ENCODE measurements at regions not wholly inside any gene's neighbourhood (a gene's known extent, or its start where the extent isn't known, plus 50 kb on each side); places are given as distances from the start of the nearest gene placed in this dataset.

DNA sequence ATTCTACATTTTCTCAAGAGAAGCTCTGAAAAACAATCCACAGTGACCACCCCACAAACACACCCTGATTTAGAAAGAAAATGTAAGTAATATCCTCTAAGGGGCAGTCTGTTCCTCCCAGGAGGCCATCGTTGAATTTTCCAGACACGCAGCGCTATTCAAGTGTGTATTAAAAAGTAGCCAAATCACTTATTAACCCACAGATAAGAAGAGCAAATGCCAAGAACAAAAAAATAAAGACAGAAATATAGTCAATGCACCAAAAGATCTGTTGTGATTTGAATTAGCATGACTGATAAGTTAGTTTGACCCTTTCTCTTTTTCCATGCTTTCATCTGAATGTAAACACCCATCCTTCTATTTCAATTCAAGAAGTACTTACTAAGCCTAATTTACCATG, 622.8 kb upstream of the ZNF385D start (continued):
- TF ChIP-seq, protein P1, sequence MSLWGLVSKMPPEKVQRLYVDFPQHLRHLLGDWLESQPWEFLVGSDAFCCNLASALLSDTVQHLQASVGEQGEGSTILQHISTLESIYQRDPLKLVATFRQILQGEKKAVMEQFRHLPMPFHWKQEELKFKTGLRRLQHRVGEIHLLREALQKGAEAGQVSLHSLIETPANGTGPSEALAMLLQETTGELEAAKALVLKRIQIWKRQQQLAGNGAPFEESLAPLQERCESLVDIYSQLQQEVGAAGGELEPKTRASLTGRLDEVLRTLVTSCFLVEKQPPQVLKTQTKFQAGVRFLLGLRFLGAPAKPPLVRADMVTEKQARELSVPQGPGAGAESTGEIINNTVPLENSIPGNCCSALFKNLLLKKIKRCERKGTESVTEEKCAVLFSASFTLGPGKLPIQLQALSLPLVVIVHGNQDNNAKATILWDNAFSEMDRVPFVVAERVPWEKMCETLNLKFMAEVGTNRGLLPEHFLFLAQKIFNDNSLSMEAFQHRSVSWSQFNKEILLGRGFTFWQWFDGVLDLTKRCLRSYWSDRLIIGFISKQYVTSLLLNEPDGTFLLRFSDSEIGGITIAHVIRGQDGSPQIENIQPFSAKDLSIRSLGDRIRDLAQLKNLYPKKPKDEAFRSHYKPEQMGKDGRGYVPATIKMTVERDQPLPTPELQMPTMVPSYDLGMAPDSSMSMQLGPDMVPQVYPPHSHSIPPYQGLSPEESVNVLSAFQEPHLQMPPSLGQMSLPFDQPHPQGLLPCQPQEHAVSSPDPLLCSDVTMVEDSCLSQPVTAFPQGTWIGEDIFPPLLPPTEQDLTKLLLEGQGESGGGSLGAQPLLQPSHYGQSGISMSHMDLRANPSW (CRISPR knock-in tag; conservative IDR thresholded peaks at IDR 0.05; ENCODE audit: low read depth) = no peak
- no peak for TF ChIP-seq FOXK1 (CRISPR knock-in tag; IDR thresholded peaks at IDR 0.05)

DNA sequence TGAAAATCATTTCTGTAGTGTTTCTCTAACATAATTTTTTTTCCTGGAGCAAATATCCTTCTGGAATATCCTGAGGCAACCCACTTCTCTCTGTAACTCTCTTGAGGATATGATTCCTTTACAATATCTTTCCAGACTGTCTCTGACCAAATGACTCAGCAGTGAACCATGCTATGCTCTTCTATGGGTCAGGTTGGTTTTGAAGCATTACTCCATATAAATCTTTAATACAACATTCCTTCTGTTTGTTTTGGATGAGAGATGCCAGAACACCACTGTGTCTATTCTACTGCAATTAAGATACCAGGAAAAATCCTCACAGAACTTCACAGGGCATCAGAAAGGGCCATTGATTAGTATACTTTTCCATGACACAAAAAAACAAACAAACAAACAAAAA, 626.4 kb upstream of the ZNF385D start:
- ATAC-seq (no peak), DNase-seq (ENCODE audit: low spot score) (no peak)
- Mint-ChIP-seq H3K27ac (no peak overlapping the region), H3K36me3 (no peaks in the 10 kb centered on the region), H3K27me3 (ENCODE audit: low read depth) (peaks cover 23% of the 10 kb centered on the region), H3K9me3 (no peaks in the 10 kb centered on the region), H3K4me3 (no peak overlapping the region), H3K4me1 (peaks cover 8% of the 10 kb centered on the region)
- TF ChIP-seq TEAD1 (CRISPR knock-in tag; IDR thresholded peaks at IDR 0.05) (no peak), MXD4 (CRISPR knock-in tag; IDR thresholded peaks at IDR 0.05; ENCODE audit: borderline replicate concordance) (no peak), GTF2I (CRISPR knock-in tag; conservative IDR thresholded peaks at IDR 0.05) (no peak), ETV6 (CRISPR knock-in tag; IDR thresholded peaks at IDR 0.05) (no peak), NR1H2 (CRISPR knock-in tag; IDR thresholded peaks at IDR 0.05) (no peak), SOX15 (CRISPR knock-in tag; IDR thresholded peaks at IDR 0.05) (no peak), ZNF317 (CRISPR knock-in tag; IDR thresholded peaks at IDR 0.05; ENCODE audit: borderline replicate concordance, low read depth) (no peak), ELF4 (CRISPR knock-in tag; IDR thresholded peaks at IDR 0.05; ENCODE audit: low read depth) (no peak), NFATC4 (CRISPR knock-in tag; IDR thresholded peaks at IDR 0.05) (no peak), TCF7 (CRISPR knock-in tag; IDR thresholded peaks at IDR 0.05; ENCODE audit: low read depth) (no peak), ZNF671 (CRISPR knock-in tag; IDR thresholded peaks at IDR 0.05) (no peak), ZBTB21 (CRISPR knock-in tag; IDR thresholded peaks at IDR 0.05; ENCODE audit: borderline replicate concordance) (no peak)
- TF ChIP-seq, protein P2, sequence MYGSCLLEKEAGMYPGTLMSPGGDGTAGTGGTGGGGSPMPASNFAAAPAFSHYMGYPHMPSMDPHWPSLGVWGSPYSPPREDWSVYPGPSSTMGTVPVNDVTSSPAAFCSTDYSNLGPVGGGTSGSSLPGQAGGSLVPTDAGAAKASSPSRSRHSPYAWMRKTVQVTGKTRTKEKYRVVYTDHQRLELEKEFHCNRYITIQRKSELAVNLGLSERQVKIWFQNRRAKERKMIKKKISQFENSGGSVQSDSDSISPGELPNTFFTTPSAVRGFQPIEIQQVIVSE (CRISPR knock-in tag; IDR thresholded peaks at IDR 0.05; ENCODE audit: borderline replicate concordance) = no peak
- TF ChIP-seq, protein P3, sequence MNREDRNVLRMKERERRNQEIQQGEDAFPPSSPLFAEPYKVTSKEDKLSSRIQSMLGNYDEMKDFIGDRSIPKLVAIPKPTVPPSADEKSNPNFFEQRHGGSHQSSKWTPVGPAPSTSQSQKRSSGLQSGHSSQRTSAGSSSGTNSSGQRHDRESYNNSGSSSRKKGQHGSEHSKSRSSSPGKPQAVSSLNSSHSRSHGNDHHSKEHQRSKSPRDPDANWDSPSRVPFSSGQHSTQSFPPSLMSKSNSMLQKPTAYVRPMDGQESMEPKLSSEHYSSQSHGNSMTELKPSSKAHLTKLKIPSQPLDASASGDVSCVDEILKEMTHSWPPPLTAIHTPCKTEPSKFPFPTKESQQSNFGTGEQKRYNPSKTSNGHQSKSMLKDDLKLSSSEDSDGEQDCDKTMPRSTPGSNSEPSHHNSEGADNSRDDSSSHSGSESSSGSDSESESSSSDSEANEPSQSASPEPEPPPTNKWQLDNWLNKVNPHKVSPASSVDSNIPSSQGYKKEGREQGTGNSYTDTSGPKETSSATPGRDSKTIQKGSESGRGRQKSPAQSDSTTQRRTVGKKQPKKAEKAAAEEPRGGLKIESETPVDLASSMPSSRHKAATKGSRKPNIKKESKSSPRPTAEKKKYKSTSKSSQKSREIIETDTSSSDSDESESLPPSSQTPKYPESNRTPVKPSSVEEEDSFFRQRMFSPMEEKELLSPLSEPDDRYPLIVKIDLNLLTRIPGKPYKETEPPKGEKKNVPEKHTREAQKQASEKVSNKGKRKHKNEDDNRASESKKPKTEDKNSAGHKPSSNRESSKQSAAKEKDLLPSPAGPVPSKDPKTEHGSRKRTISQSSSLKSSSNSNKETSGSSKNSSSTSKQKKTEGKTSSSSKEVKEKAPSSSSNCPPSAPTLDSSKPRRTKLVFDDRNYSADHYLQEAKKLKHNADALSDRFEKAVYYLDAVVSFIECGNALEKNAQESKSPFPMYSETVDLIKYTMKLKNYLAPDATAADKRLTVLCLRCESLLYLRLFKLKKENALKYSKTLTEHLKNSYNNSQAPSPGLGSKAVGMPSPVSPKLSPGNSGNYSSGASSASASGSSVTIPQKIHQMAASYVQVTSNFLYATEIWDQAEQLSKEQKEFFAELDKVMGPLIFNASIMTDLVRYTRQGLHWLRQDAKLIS (CRISPR knock-in tag; IDR thresholded peaks at IDR 0.05; ENCODE audit: borderline replicate concordance) = no peak
- TF ChIP-seq, protein P4, sequence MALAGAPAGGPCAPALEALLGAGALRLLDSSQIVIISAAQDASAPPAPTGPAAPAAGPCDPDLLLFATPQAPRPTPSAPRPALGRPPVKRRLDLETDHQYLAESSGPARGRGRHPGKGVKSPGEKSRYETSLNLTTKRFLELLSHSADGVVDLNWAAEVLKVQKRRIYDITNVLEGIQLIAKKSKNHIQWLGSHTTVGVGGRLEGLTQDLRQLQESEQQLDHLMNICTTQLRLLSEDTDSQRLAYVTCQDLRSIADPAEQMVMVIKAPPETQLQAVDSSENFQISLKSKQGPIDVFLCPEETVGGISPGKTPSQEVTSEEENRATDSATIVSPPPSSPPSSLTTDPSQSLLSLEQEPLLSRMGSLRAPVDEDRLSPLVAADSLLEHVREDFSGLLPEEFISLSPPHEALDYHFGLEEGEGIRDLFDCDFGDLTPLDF (CRISPR knock-in tag; IDR thresholded peaks at IDR 0.05) = no peak
- TF ChIP-seq, protein P5, sequence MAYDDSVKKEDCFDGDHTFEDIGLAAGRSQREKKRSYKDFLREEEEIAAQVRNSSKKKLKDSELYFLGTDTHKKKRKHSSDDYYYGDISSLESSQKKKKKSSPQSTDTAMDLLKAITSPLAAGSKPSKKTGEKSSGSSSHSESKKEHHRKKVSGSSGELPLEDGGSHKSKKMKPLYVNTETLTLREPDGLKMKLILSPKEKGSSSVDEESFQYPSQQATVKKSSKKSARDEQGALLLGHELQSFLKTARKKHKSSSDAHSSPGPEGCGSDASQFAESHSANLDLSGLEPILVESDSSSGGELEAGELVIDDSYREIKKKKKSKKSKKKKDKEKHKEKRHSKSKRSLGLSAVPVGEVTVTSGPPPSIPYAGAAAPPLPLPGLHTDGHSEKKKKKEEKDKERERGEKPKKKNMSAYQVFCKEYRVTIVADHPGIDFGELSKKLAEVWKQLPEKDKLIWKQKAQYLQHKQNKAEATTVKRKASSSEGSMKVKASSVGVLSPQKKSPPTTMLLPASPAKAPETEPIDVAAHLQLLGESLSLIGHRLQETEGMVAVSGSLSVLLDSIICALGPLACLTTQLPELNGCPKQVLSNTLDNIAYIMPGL (CRISPR knock-in tag; IDR thresholded peaks at IDR 0.05) = no peak
- TF ChIP-seq, protein P6, sequence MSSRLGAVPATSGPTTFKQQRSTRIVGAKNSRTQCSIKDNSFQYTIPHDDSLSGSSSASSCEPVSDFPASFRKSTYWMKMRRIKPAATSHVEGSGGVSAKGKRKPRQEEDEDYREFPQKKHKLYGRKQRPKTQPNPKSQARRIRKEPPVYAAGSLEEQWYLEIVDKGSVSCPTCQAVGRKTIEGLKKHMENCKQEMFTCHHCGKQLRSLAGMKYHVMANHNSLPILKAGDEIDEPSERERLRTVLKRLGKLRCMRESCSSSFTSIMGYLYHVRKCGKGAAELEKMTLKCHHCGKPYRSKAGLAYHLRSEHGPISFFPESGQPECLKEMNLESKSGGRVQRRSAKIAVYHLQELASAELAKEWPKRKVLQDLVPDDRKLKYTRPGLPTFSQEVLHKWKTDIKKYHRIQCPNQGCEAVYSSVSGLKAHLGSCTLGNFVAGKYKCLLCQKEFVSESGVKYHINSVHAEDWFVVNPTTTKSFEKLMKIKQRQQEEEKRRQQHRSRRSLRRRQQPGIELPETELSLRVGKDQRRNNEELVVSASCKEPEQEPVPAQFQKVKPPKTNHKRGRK (CRISPR knock-in tag; IDR thresholded peaks at IDR 0.05; ENCODE audit: borderline replicate concordance) = no peak
- TF ChIP-seq, protein P7, sequence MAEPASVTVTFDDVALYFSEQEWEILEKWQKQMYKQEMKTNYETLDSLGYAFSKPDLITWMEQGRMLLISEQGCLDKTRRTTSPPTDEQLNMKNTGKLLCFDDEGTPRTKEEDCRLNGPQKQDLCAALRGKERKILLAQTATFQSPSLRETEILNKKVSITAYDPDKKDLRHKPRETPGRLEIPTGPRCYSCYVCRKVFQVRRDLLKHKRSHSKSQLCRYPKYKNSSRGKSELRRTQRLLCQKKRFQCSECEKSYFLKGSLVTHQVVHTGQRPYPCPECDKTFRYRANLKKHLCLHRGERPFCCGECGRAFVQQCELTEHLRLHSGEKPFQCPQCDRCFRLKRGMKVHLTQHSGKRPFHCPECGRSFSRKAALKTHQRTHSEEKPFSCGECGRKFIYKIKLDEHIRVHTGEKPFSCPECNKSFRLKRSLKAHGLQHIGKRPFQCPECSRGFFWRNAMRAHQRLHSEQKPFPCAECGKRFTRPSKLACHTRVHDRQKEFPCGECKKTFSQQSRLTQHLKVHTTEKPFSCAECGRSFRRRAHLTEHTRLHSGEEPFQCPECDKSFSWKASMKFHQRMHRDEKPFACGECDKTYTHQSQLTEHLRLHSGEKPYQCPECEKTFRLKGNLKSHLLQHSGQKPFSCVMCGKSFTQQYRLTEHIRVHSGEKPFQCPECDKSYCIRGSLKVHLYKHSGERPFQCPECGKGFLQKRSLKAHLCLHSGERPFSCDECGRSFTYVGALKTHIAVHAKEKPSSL (CRISPR knock-in tag; conservative IDR thresholded peaks at IDR 0.05) = no peak
- TF ChIP-seq, protein P8, sequence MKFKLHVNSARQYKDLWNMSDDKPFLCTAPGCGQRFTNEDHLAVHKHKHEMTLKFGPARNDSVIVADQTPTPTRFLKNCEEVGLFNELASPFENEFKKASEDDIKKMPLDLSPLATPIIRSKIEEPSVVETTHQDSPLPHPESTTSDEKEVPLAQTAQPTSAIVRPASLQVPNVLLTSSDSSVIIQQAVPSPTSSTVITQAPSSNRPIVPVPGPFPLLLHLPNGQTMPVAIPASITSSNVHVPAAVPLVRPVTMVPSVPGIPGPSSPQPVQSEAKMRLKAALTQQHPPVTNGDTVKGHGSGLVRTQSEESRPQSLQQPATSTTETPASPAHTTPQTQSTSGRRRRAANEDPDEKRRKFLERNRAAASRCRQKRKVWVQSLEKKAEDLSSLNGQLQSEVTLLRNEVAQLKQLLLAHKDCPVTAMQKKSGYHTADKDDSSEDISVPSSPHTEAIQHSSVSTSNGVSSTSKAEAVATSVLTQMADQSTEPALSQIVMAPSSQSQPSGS (CRISPR knock-in tag; IDR thresholded peaks at IDR 0.05; ENCODE audit: borderline replicate concordance, low read depth) = no peak
- POLR2A ChIA-PET = no interaction called here
- CTCF ChIA-PET = no interaction called here

All from WTC11 (cell line).